ENCODE measurements at regions not wholly inside any gene's neighbourhood (a gene's known extent, or its start where the extent isn't known, plus 50 kb on each side); places are given as distances from the start of the nearest gene placed in this dataset.

GRCh38 chr20:52667358-52667757 is 304.8 kb upstream of the TSHZ2 start:
- TF ChIP-seq HDAC6 (IDR thresholded peaks at IDR 0.05; ENCODE audit: low read depth, low read length) (no peak), JUND (IDR thresholded peaks at IDR 0.05; ENCODE audit: low read length) (no peak)
- TF ChIP-seq, protein P1, sequence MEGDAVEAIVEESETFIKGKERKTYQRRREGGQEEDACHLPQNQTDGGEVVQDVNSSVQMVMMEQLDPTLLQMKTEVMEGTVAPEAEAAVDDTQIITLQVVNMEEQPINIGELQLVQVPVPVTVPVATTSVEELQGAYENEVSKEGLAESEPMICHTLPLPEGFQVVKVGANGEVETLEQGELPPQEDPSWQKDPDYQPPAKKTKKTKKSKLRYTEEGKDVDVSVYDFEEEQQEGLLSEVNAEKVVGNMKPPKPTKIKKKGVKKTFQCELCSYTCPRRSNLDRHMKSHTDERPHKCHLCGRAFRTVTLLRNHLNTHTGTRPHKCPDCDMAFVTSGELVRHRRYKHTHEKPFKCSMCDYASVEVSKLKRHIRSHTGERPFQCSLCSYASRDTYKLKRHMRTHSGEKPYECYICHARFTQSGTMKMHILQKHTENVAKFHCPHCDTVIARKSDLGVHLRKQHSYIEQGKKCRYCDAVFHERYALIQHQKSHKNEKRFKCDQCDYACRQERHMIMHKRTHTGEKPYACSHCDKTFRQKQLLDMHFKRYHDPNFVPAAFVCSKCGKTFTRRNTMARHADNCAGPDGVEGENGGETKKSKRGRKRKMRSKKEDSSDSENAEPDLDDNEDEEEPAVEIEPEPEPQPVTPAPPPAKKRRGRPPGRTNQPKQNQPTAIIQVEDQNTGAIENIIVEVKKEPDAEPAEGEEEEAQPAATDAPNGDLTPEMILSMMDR (IDR thresholded peaks at IDR 0.05; ENCODE audit: control extremely low read depth in 1 of 3, insufficient read depth in 1 of 3, low read depth in 1 of 3, low read length in 3 of 3) = no peak

All from H1 (cell line).